HCT116 (cell line): ENCODE measurements at regions not wholly inside any gene's neighbourhood (a gene's known extent, or its start where the extent isn't known, plus 50 kb on each side); places are given as distances from the start of the nearest gene placed in this dataset.

ENCODE experiments used
- ATF3 ChIP-seq: IDR thresholded peaks from 2 replicates; pipeline ENCODE4 v1.6.1; 2012
- EGR1 ChIP-seq: IDR thresholded peaks from 2 replicates; pipeline ENCODE4 v1.6.1; 2012; ENCODE audit warnings: low read depth
- EZH2 ChIP-seq: fragments of 200-600 bp; sonication (generic); IDR thresholded peaks from 2 replicates; pipeline ENCODE4 v1.6.1; 2017; ENCODE audit warnings: antibody characterized with exemption, mixed run types
- EZH2phosphoT487 ChIP-seq: fragments of 200-600 bp; IDR thresholded peaks from 2 replicates; pipeline ENCODE4 v1.6.1; 2018; ENCODE audit warnings: antibody characterized with exemption, borderline replicate concordance
- POLR2A ChIP-seq: IDR thresholded peaks from 2 replicates; pipeline ENCODE4 v1.7.0; 2011; ENCODE audit warnings: borderline replicate concordance; ENCODE audit not compliant: insufficient read depth, insufficient read length; ENCODE audit errors: extremely low read depth
- POLR2AphosphoS5 ChIP-seq: IDR thresholded peaks from 2 replicates; pipeline ENCODE4 v1.6.1; 2011; ENCODE audit warnings: mild to moderate bottlenecking, low read depth, low read length, moderate library complexity
- SP1 ChIP-seq: IDR thresholded peaks from 2 replicates; pipeline ENCODE4 v1.6.1; 2012; ENCODE audit warnings: low read depth
- SRF ChIP-seq: IDR thresholded peaks from 2 replicates; pipeline ENCODE4 v1.6.1; 2012; ENCODE audit warnings: low read depth
- YY1 ChIP-seq: IDR thresholded peaks from 2 replicates; pipeline ENCODE4 v1.6.1; 2011; ENCODE audit warnings: low read length, low read depth, moderate library complexity, mild to moderate bottlenecking; ENCODE audit not compliant: insufficient replicate concordance; ENCODE audit errors: extremely low read depth
- TF ChIP-seq, protein P1 (sequence below), 3 experiments: fragments of 200-600 bp in 1 of 3; sonication (generic) in 1 of 3; IDR thresholded peaks in 2 of 3; conservative IDR thresholded peaks in 1 of 3; 2 replicates each; pipeline ENCODE4 v1.5.1; 2012 to 2017; ENCODE audit warnings: low read depth in 2 of 3, low read length in 2 of 3, antibody characterized with exemption in 1 of 3, borderline replicate concordance in 1 of 3, control low read depth in 1 of 3, mild to moderate bottlenecking in 1 of 3, mixed read lengths in 1 of 3, mixed run types in 1 of 3, moderate library complexity in 1 of 3; ENCODE audit not compliant: insufficient read depth in 1 of 3
- TF ChIP-seq, protein P2 (sequence below): IDR thresholded peaks from 2 replicates; pipeline ENCODE4 v1.6.1; 2012

GRCh38 chr7:57199252-57199651, 67.0 kb upstream of the ZNF479 start:
- TF ChIP-seq, protein P1, sequence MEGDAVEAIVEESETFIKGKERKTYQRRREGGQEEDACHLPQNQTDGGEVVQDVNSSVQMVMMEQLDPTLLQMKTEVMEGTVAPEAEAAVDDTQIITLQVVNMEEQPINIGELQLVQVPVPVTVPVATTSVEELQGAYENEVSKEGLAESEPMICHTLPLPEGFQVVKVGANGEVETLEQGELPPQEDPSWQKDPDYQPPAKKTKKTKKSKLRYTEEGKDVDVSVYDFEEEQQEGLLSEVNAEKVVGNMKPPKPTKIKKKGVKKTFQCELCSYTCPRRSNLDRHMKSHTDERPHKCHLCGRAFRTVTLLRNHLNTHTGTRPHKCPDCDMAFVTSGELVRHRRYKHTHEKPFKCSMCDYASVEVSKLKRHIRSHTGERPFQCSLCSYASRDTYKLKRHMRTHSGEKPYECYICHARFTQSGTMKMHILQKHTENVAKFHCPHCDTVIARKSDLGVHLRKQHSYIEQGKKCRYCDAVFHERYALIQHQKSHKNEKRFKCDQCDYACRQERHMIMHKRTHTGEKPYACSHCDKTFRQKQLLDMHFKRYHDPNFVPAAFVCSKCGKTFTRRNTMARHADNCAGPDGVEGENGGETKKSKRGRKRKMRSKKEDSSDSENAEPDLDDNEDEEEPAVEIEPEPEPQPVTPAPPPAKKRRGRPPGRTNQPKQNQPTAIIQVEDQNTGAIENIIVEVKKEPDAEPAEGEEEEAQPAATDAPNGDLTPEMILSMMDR (IDR thresholded peaks at IDR 0.05 in 2 of 3, conservative IDR thresholded peaks at IDR 0.05 in 1 of 3; ENCODE audit: borderline replicate concordance in 1 of 3, insufficient read depth in 1 of 3, low read depth in 2 of 3, low read length in 2 of 3), result no peak
- TF ChIP-seq EZH2 (no peak), EGR1 (no peak), POLR2AphosphoS5 (no peak), EZH2phosphoT487 (no peak), SP1 (no peak), SRF (no peak), POLR2A (no peak), YY1 (no peak), ATF3 (no peak)
- TF ChIP-seq, protein P2, sequence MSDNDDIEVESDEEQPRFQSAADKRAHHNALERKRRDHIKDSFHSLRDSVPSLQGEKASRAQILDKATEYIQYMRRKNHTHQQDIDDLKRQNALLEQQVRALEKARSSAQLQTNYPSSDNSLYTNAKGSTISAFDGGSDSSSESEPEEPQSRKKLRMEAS, result no peak
